PC-3 (cell line): ENCODE measurements at regions not wholly inside any gene's neighbourhood (a gene's known extent, or its start where the extent isn't known, plus 50 kb on each side); places are given as distances from the start of the nearest gene placed in this dataset.

Experiments used
- ATAC-seq: fragments of 200-7000 bp; cut with Tn5 transposase; 2 replicates; pipeline ENCODE4 v1.9.1; 2020; ENCODE audit warnings: mild to moderate bottlenecking, moderate library complexity
- BruUV-seq: library from RNA; stranded (reverse); fragments of 400-500 nt; replicated peaks from 2 replicates; lab custom pipeline; 2021; lab: Mats Ljungman, UMichigan
- CTCF ChIA-PET: fragments of 300-600 bp; sonication (Branson Sonifier 250); formaldehyde crosslinking; loops from one replicate; lab custom pipeline; 2022; ENCODE audit warnings: antibody characterized with exemption; lab: Charles Lee
- POLR2A ChIA-PET: fragments of 300-600 bp; sonication (Branson Sonifier 250); formaldehyde crosslinking; loops from one replicate; lab custom pipeline; 2022; ENCODE audit warnings: antibody characterized with exemption; ENCODE audit not compliant: unreplicated experiment; lab: Charles Lee
- DNase-seq: peaks from one replicate; pipeline ENCODE4 v3.0.0-alpha.2; 2015
- H2AFZ ChIP-seq: fragments of 300-600 bp; sonication (generic); 2 replicates; pipeline ENCODE4 v1.6.0; 2016; ENCODE audit warnings: antibody characterized with exemption, low read length
- H3F3A ChIP-seq: fragments of 300-600 bp; sonication (generic); one replicate; pipeline ENCODE4 v1.6.0; 2017; ENCODE audit warnings: antibody characterized with exemption, low read length, control low read depth, mild to moderate bottlenecking; ENCODE audit not compliant: unreplicated experiment
- H3K27ac ChIP-seq: fragments of 300-600 bp; sonication (generic); 2 replicates; pipeline ENCODE4 v1.5.1; 2016; ENCODE audit warnings: mild to moderate bottlenecking, low read length
- H3K27me3 ChIP-seq: fragments of 300-600 bp; sonication (generic); 2 replicates; pipeline ENCODE4 v1.6.1; 2016; ENCODE audit warnings: low read length, mixed read lengths
- H3K36me3 ChIP-seq: fragments of 300-600 bp; sonication (generic); 2 replicates; pipeline ENCODE4 v1.6.1; 2016; ENCODE audit warnings: low read depth, mixed run types, low read length, mixed read lengths
- H3K4me1 ChIP-seq: fragments of 300-600 bp; sonication (generic); 2 replicates; pipeline ENCODE4 v1.5.1; 2016; ENCODE audit warnings: low read length; ENCODE audit not compliant: insufficient read depth
- H3K4me2 ChIP-seq: fragments of 300-600 bp; sonication (generic); 2 replicates; pipeline ENCODE4 v1.6.0; 2016; ENCODE audit warnings: low read length
- H3K4me3 ChIP-seq: fragments of 300-600 bp; sonication (generic); 2 replicates; pipeline ENCODE4 v1.5.1; 2016; ENCODE audit warnings: mild to moderate bottlenecking, low read length, mixed read lengths
- H3K79me2 ChIP-seq: fragments of 300-600 bp; sonication (generic); 2 replicates; pipeline ENCODE4 v1.6.1; 2017; ENCODE audit warnings: low read length, mixed read lengths
- H3K9ac ChIP-seq: fragments of 300-600 bp; sonication (generic); 2 replicates; pipeline ENCODE4 v1.6.0; 2016; ENCODE audit warnings: mild to moderate bottlenecking, low read length
- H3K9me2 ChIP-seq: fragments of 300-600 bp; sonication (generic); replicated peaks from 2 replicates; pipeline ENCODE4 v1.6.1; 2016; ENCODE audit warnings: mixed run types, low read length, mixed read lengths
- H3K9me3 ChIP-seq: fragments of 300-600 bp; sonication (generic); 2 replicates; pipeline ENCODE4 v1.6.1; 2016; ENCODE audit warnings: low read length, mixed read lengths
- H4K20me1 ChIP-seq: fragments of 300-600 bp; sonication (generic); 2 replicates; pipeline ENCODE4 v1.6.1; 2016; ENCODE audit warnings: low read length, mixed read lengths
- CTCF ChIP-seq: fragments of 300-600 bp; sonication (generic); conservative IDR thresholded peaks from 2 replicates; pipeline ENCODE4 v1.5.1; 2017; ENCODE audit warnings: antibody characterized with exemption, low read depth, mild to moderate bottlenecking, low read length
- EZH2 ChIP-seq: fragments of 300-600 bp; sonication (generic); IDR thresholded peaks from one replicate; pipeline ENCODE4 v1.6.1; 2017; ENCODE audit warnings: antibody characterized with exemption, mild to moderate bottlenecking, low read length; ENCODE audit not compliant: unreplicated experiment
- EZH2phosphoT487 ChIP-seq: fragments of 300-600 bp; sonication (generic); IDR thresholded peaks from 2 replicates; pipeline ENCODE4 v1.6.1; 2018; ENCODE audit warnings: mild to moderate bottlenecking, antibody characterized with exemption, low read length, borderline replicate concordance
- intact Hi-C: fragments of 100-400 bp; cut with micrococcal nuclease; formaldehyde crosslinking; loops from 2 replicates; pipeline ENCODE4 v1.9.0; 2023

GRCh38 chr6:16823718-16824352 lies 62.6 kb upstream of the ATXN1 start:
- H3K36me3 ChIP-seq: no peaks in the 10 kb centered on the region
- H4K20me1 ChIP-seq: no peaks in the 10 kb centered on the region
- 0 out of 2 replicates have a peak, but pooled peaks cover 4% of the 10 kb centered on the region for H3K4me1 ChIP-seq
- no peaks in the 10 kb centered on the region for H3K9me3 ChIP-seq
- no peaks in the 10 kb centered on the region for H3K9me2 ChIP-seq
- no peak for ATAC-seq
- intact Hi-C loops: loop anchor here (5.0 kb wide), 1 partner anchor 263 kb away; no protein-coding TSS in a partner anchor
- no peaks in the 10 kb centered on the region for H3F3A ChIP-seq
- H2AFZ ChIP-seq: no peak overlapping the region
- H3K4me3 ChIP-seq: no peak overlapping the region
- no peak for DNase-seq
- no peak overlapping the region for H3K27ac ChIP-seq
- no TSS peak for BruUV-seq
- H3K27me3 ChIP-seq: no peaks in the 10 kb centered on the region
- TF ChIP-seq CTCF: no peak
- TF ChIP-seq EZH2: no peak
- no peak for TF ChIP-seq EZH2phosphoT487
- no peak overlapping the region for H3K9ac ChIP-seq
- ChIA-PET POLR2A (no interaction called here), CTCF (interaction anchor here (0.6 kb wide), 1 partner anchor 56 kb away, joined by 3 read pairs; no protein-coding TSS in a partner anchor)
- H3K4me2 ChIP-seq: no peak overlapping the region
- no peaks in the 10 kb centered on the region for H3K79me2 ChIP-seq

GRCh38 chr6:16822975-16823717 lies 61.9 kb upstream of the ATXN1 start:
- CTCF ChIA-PET: no interaction called here
- Histone ChIP-seq H3K4me1 (0 out of 2 replicates have a peak, but pooled peaks cover 4% of the 10 kb centered on the region), H3K36me3 (no peaks in the 10 kb centered on the region), H3K4me2 (no peak overlapping the region), H3K27ac (no peak overlapping the region), H3F3A (no peaks in the 10 kb centered on the region), H3K9me3 (no peaks in the 10 kb centered on the region), H3K4me3 (no peak overlapping the region), H3K9me2 (no peaks in the 10 kb centered on the region), H3K27me3 (no peaks in the 10 kb centered on the region), H3K9ac (no peak overlapping the region), H2AFZ (no peak overlapping the region), H3K79me2 (no peaks in the 10 kb centered on the region), H4K20me1 (no peaks in the 10 kb centered on the region)
- DNase-seq (no peak), ATAC-seq (no peak)
- TF ChIP-seq EZH2phosphoT487: no peak
- no peak for TF ChIP-seq CTCF
- no peak for TF ChIP-seq EZH2
- POLR2A ChIA-PET: no interaction called here
- intact Hi-C loops: loop anchor here (5.0 kb wide), 1 partner anchor 264 kb away; no protein-coding TSS in a partner anchor
- no TSS peak for BruUV-seq

GRCh38 chr6:16822529-16822928 lies 61.3 kb upstream of the ATXN1 start:
- H3K27ac ChIP-seq: no peak overlapping the region
- DNase-seq: peak; percentile 38
- no peaks in the 10 kb centered on the region for H3K36me3 ChIP-seq
- CTCF ChIA-PET: no interaction called here
- H3K4me1 ChIP-seq: 0 out of 2 replicates have a peak, but pooled peaks cover 4% of the 10 kb centered on the region
- H3K9me2 ChIP-seq: no peaks in the 10 kb centered on the region
- no peaks in the 10 kb centered on the region for H3K9me3 ChIP-seq
- TF ChIP-seq EZH2: no peak
- TF ChIP-seq EZH2phosphoT487: no peak
- no peak for TF ChIP-seq CTCF
- ATAC-seq: no peak
- H3K4me2 ChIP-seq: no peak overlapping the region
- BruUV-seq: no TSS peak
- intact Hi-C loops: loop anchor here (5.0 kb wide), 1 partner anchor 265 kb away; no protein-coding TSS in a partner anchor
- H3F3A ChIP-seq: no peaks in the 10 kb centered on the region
- H3K9ac ChIP-seq: no peak overlapping the region
- H2AFZ ChIP-seq: no peak overlapping the region
- H3K79me2 ChIP-seq: no peaks in the 10 kb centered on the region
- POLR2A ChIA-PET: no interaction called here
- no peak overlapping the region for H3K4me3 ChIP-seq
- H4K20me1 ChIP-seq: no peaks in the 10 kb centered on the region
- H3K27me3 ChIP-seq: no peaks in the 10 kb centered on the region
